Natural killer cell (primary cell): ENCODE measurements at regions not wholly inside any gene's neighbourhood (a gene's known extent, or its start where the extent isn't known, plus 50 kb on each side); places are given as distances from the start of the nearest gene placed in this dataset.

Experiments used
- ATAC-seq, 3 donors: fragments of 150-1000 bp in 2 of 3; fragments of 200-7000 bp in 1 of 3; cut with Tn5 transposase; 1 replicate in 1 of 3; 2 replicates in 2 of 3; pipeline ENCODE4 v1.10.0; 2021; ENCODE audit warnings: mild to moderate bottlenecking in 2 of 3, moderate library complexity in 2 of 3
- DNase-seq, 2 donors: peaks; one replicate each; pipeline versions ENCODE4 v3.0.0 to v3.0.0-alpha.2; 2013 to 2021; ENCODE audit warnings: mixed read lengths in 1 of 2
- H3K27ac ChIP-seq: one replicate; pipeline ENCODE4 v1.5.1; 2013; ENCODE audit warnings: mild to moderate bottlenecking, low read length
- H3K27me3 ChIP-seq: one replicate; pipeline ENCODE4 v1.6.1; 2013; ENCODE audit warnings: low read length; ENCODE audit not compliant: control insufficient read depth, insufficient read depth
- H3K36me3 ChIP-seq: one replicate; pipeline ENCODE4 v1.6.1; 2013; ENCODE audit warnings: low read length; ENCODE audit not compliant: control insufficient read depth, insufficient read depth
- H3K4me1 ChIP-seq: one replicate; pipeline ENCODE4 v1.6.1; 2013; ENCODE audit warnings: low read length; ENCODE audit not compliant: control insufficient read depth, insufficient read depth
- H3K4me3 ChIP-seq: one replicate; pipeline ENCODE4 v1.5.1; 2013; ENCODE audit warnings: low read length
- H3K9me3 ChIP-seq: one replicate; pipeline ENCODE4 v1.6.1; 2013; ENCODE audit warnings: low read length; ENCODE audit not compliant: control insufficient read depth, insufficient read depth
- H3K27ac Mint-ChIP-seq, 2 donors: one replicate each; pipeline ENCODE4 v1.8.0; 2022; ENCODE audit warnings: mild to moderate bottlenecking in 2 of 2, mixed read lengths in 2 of 2, moderate library complexity in 1 of 2
- H3K27me3 Mint-ChIP-seq, 2 donors: one replicate each; pipeline ENCODE4 v1.8.0; 2022; ENCODE audit warnings: low read depth in 2 of 2, mixed read lengths in 2 of 2
- H3K36me3 Mint-ChIP-seq: one replicate; pipeline ENCODE4 v1.8.0; 2022; ENCODE audit warnings: mixed read lengths
- H3K4me1 Mint-ChIP-seq, 2 donors: one replicate each; pipeline ENCODE4 v1.8.0; 2022; ENCODE audit warnings: mixed read lengths in 2 of 2
- H3K4me3 Mint-ChIP-seq: one replicate; pipeline ENCODE4 v1.8.0; 2022; ENCODE audit warnings: mild to moderate bottlenecking, moderate library complexity, mixed read lengths
- H3K9me3 Mint-ChIP-seq, 2 donors: one replicate each; pipeline ENCODE4 v1.8.0; 2022; ENCODE audit warnings: mixed read lengths in 2 of 2
- CTCF ChIP-seq: fragments of 200-600 bp; IDR thresholded peaks from one replicate; pipeline ENCODE4 v1.8.0; 2022; ENCODE audit warnings: antibody characterized with exemption
- WGBS: methylation state at CpG from one replicate; pipeline ENCODE4 v1.1.7; 2013; ENCODE audit warnings: missing lambda C conversion rate; ENCODE audit not compliant: insufficient coverage; 5-methylcytosine and 5-hydroxymethylcytosine counted together
- intact Hi-C: fragments of 100-400 bp; cut with micrococcal nuclease; formaldehyde crosslinking; loops from one replicate; pipeline ENCODE4 v1.14.2; 2022

- DNase-seq (no peak), ATAC-seq (no peak)
- H3K27me3 ChIP-seq, result no peaks in the 10 kb centered on the region
- H3K4me1 Mint-ChIP-seq, result no peaks in the 10 kb centered on the region
- H3K4me1 ChIP-seq, result no peaks in the 10 kb centered on the region
- no peak overlapping the region for H3K4me3 ChIP-seq
- peaks cover 3% of the 10 kb centered on the region in 2 donors for H3K9me3 Mint-ChIP-seq
- H3K9me3 ChIP-seq, result no peaks in the 10 kb centered on the region
- H3K27me3 Mint-ChIP-seq, result no peaks in the 10 kb centered on the region
- H3K27ac Mint-ChIP-seq, result no peak overlapping the region
- H3K36me3 ChIP-seq, result no peaks in the 10 kb centered on the region
- TF ChIP-seq CTCF, result no peak
- no peak overlapping the region for H3K4me3 Mint-ChIP-seq
- no peaks in the 10 kb centered on the region for H3K36me3 Mint-ChIP-seq
- H3K27ac ChIP-seq, result no peak overlapping the region
- intact Hi-C loops, result no loop called here
- 100% methylated on average over 1 of the region's 1 CpG for WGBS
These were observed 702.0 kb downstream of the KCNJ2 start for GRCh38 chr17:70871180-70871818.

- Mint-ChIP-seq H3K4me1 (no peaks in the 10 kb centered on the region), H3K4me3 (no peak overlapping the region), H3K9me3 (peaks cover 3% of the 10 kb centered on the region in 2 donors), H3K36me3 (no peaks in the 10 kb centered on the region), H3K27ac (no peak overlapping the region), H3K27me3 (no peaks in the 10 kb centered on the region)
- DNase-seq (no peak), ATAC-seq (no peak)
- Histone ChIP-seq H3K4me3 (no peak overlapping the region), H3K27ac (no peak overlapping the region), H3K27me3 (no peaks in the 10 kb centered on the region), H3K36me3 (no peaks in the 10 kb centered on the region), H3K9me3 (no peaks in the 10 kb centered on the region), H3K4me1 (no peaks in the 10 kb centered on the region)
- TF ChIP-seq CTCF, result no peak
- WGBS, result 87% methylated on average over 3 of the region's 3 CpGs
- intact Hi-C loops, result no loop called here
These were observed 702.8 kb downstream of the KCNJ2 start for GRCh38 chr17:70872103-70872502.

GRCh38 chr17:70875729-70876310 is 706.5 kb downstream of the KCNJ2 start:
- Histone ChIP-seq H3K4me1 (no peaks in the 10 kb centered on the region), H3K9me3 (no peaks in the 10 kb centered on the region), H3K4me3 (no peak overlapping the region), H3K27me3 (no peaks in the 10 kb centered on the region), H3K27ac (no peak overlapping the region), H3K36me3 (no peaks in the 10 kb centered on the region)
- Mint-ChIP-seq H3K27ac (no peak overlapping the region), H3K4me1 (no peaks in the 10 kb centered on the region), H3K27me3 (no peaks in the 10 kb centered on the region), H3K4me3 (no peak overlapping the region), H3K36me3 (no peaks in the 10 kb centered on the region), H3K9me3 (peaks cover 10 to 11% of the 10 kb centered on the region in 2 donors)
- intact Hi-C loops, result no loop called here
- TF ChIP-seq CTCF, result no peak
- DNase-seq (no peak), ATAC-seq (no peak)
- WGBS, result 73% methylated on average over 2 of the region's 2 CpGs

GRCh38 chr17:70878879-70879278 is 709.5 kb downstream of the KCNJ2 start:
- Histone ChIP-seq H3K4me1 (no peaks in the 10 kb centered on the region), H3K4me3 (no peak overlapping the region), H3K36me3 (no peaks in the 10 kb centered on the region), H3K27me3 (no peaks in the 10 kb centered on the region), H3K27ac (no peak overlapping the region), H3K9me3 (no peaks in the 10 kb centered on the region)
- H3K4me1 Mint-ChIP-seq, result no peaks in the 10 kb centered on the region
- no CpG with 5 or more reads among the region's 2 CpGs for WGBS
- DNase-seq (no peak), ATAC-seq (no peak)
- H3K27ac Mint-ChIP-seq, result no peak overlapping the region
- no peak overlapping the region for H3K4me3 Mint-ChIP-seq
- no peaks in the 10 kb centered on the region for H3K27me3 Mint-ChIP-seq
- no peak for TF ChIP-seq CTCF
- peaks cover 21% of the 10 kb centered on the region in 2 donors for H3K9me3 Mint-ChIP-seq
- H3K36me3 Mint-ChIP-seq, result peaks cover 4% of the 10 kb centered on the region
- intact Hi-C loops, result no loop called here
